Endothelial cell of umbilical vein (primary cell): ENCODE measurements at regions not wholly inside any gene's neighbourhood (a gene's known extent, or its start where the extent isn't known, plus 50 kb on each side); places are given as distances from the start of the nearest gene placed in this dataset.

Source experiments
- BruUV-seq: library from RNA; stranded (reverse); fragments of 400-500 nt; replicated peaks from 2 replicates; lab custom pipeline; 2021; lab: Mats Ljungman, UMichigan
- CTCF ChIA-PET: fragments of 300-600, 350-600 bp; sonication (Branson Sonifier 250); formaldehyde crosslinking; loops from one replicate; lab custom pipeline; 2021; ENCODE audit warnings: antibody characterized with exemption, inconsistent platforms; lab: Charles Lee
- POLR2A ChIA-PET: fragments of 300-600, 350-600 bp; sonication (Branson Sonifier 250); formaldehyde crosslinking; loops from one replicate; lab custom pipeline; 2021; ENCODE audit warnings: antibody characterized with exemption, inconsistent platforms; lab: Charles Lee
- DNase-seq: peaks from one replicate; pipeline ENCODE4 v3.0.0-alpha.2; 2011; ENCODE audit warnings: low read depth, low spot score
- FAIRE-seq: peaks from 2 replicates; lab custom pipeline; 2011; peaks lifted over from hg19 to GRCh38; lab: Jason Lieb, UNC
- H2AFZ ChIP-seq: 2 replicates; pipeline ENCODE4 v1.6.0; 2012; ENCODE audit warnings: low read depth, low read length, control low read depth, inconsistent platforms
- H3K27ac ChIP-seq: 2 replicates; pipeline ENCODE4 v1.5.1; 2011; ENCODE audit warnings: low read depth, mild to moderate bottlenecking, control low read depth, low read length, moderate library complexity; ENCODE audit not compliant: insufficient read depth
- H3K27me3 ChIP-seq, 2 experiments: 2 replicates each; pipeline versions ENCODE4 v1.6.0 to v1.6.1; 2011; ENCODE audit warnings: low read length in 2 of 2, mixed read lengths in 1 of 2; ENCODE audit not compliant: control insufficient read depth in 2 of 2, insufficient read depth in 2 of 2
- H3K36me3 ChIP-seq, 2 experiments: 2 replicates in 1 of 2; 3 replicates in 1 of 2; pipeline ENCODE4 v1.5.1; 2011; ENCODE audit warnings: low read length in 2 of 2, mild to moderate bottlenecking in 1 of 2, moderate library complexity in 1 of 2; ENCODE audit not compliant: control insufficient read depth in 2 of 2, insufficient read depth in 2 of 2; ENCODE audit errors: extremely low read depth in 1 of 2
- H3K4me1 ChIP-seq: 3 replicates; pipeline ENCODE4 v1.5.1; 2011; ENCODE audit warnings: mild to moderate bottlenecking, low read length; ENCODE audit not compliant: control insufficient read depth, insufficient read depth; ENCODE audit errors: extremely low read depth
- H3K4me2 ChIP-seq: 2 replicates; pipeline ENCODE4 v1.6.1; 2011; ENCODE audit warnings: low read length, control low read depth, mixed read lengths; ENCODE audit not compliant: insufficient read depth
- H3K4me3 ChIP-seq, 3 experiments: fragments of 200-600 bp in 1 of 3; sonication (generic), shearing (Covaris generic) in 1 of 3; replicated peaks in 1 of 3; 2 replicates each; pipeline ENCODE4 v1.5.1; 2011 to 2016; ENCODE audit warnings: control low read depth in 3 of 3, low read length in 3 of 3, mild to moderate bottlenecking in 2 of 3, inconsistent platforms in 1 of 3, low read depth in 1 of 3, moderate library complexity in 1 of 3; ENCODE audit not compliant: insufficient read depth in 1 of 3
- H3K79me2 ChIP-seq: 2 replicates; pipeline ENCODE4 v1.6.0; 2012; ENCODE audit warnings: low read length, inconsistent platforms; ENCODE audit not compliant: control insufficient read depth, insufficient read depth
- H3K9ac ChIP-seq: replicated peaks from 2 replicates; pipeline ENCODE3; 2011; ENCODE audit warnings: low read length, control low read depth; ENCODE audit not compliant: insufficient read depth; ENCODE audit errors: extremely low read depth
- H3K9me1 ChIP-seq: replicated peaks from 3 replicates; pipeline ENCODE4 v1.6.0; 2011; ENCODE audit warnings: mild to moderate bottlenecking, low read length; ENCODE audit not compliant: control insufficient read depth, insufficient read depth; ENCODE audit errors: extremely low read depth
- H3K9me3 ChIP-seq: replicated peaks from 2 replicates; pipeline ENCODE4 v1.5.1; 2012; ENCODE audit warnings: low read length, inconsistent platforms; ENCODE audit not compliant: control insufficient read depth, insufficient read depth
- H4K20me1 ChIP-seq: replicated peaks from 2 replicates; pipeline ENCODE3; 2011; ENCODE audit warnings: mild to moderate bottlenecking, low read length; ENCODE audit not compliant: control insufficient read depth, insufficient read depth; ENCODE audit errors: extremely low read depth
- CTCF ChIP-seq, 2 donors: IDR thresholded peaks; 1 replicate in 1 of 2; 2 replicates in 1 of 2; pipeline ENCODE4 v1.5.1; 2011; ENCODE audit warnings: low read length in 2 of 2, mild to moderate bottlenecking in 2 of 2, moderate library complexity in 2 of 2, control low read depth in 1 of 2, inconsistent platforms in 1 of 2, low read depth in 1 of 2; ENCODE audit not compliant: insufficient read depth in 1 of 2; ENCODE audit errors: extremely low read depth in 1 of 2
- EZH2 ChIP-seq: IDR thresholded peaks from 2 replicates; pipeline ENCODE4 v1.6.1; 2012; ENCODE audit warnings: borderline replicate concordance, low read depth, mild to moderate bottlenecking, moderate library complexity, low read length, inconsistent platforms; ENCODE audit not compliant: severe bottlenecking
- FOS ChIP-seq: IDR thresholded peaks from 2 replicates; pipeline ENCODE4 v1.6.1; 2011; ENCODE audit warnings: mild to moderate bottlenecking, low read length, moderate library complexity, borderline replicate concordance; ENCODE audit not compliant: insufficient read depth
- GATA2 ChIP-seq: IDR thresholded peaks from 2 replicates; pipeline ENCODE4 v1.7.0; 2011; ENCODE audit warnings: low read depth, mild to moderate bottlenecking, moderate library complexity, mixed read lengths, low read length; ENCODE audit not compliant: insufficient read length, insufficient read depth
- JUN ChIP-seq: IDR thresholded peaks from 2 replicates; pipeline ENCODE4 v1.6.1; 2011; ENCODE audit warnings: borderline replicate concordance, low read depth; ENCODE audit not compliant: insufficient read length, insufficient read depth
- MAX ChIP-seq: IDR thresholded peaks from 2 replicates; pipeline ENCODE4 v1.6.1; 2011; ENCODE audit not compliant: insufficient read depth, insufficient read length
- MYC ChIP-seq: IDR thresholded peaks from one replicate; pipeline ENCODE4 v1.6.1; 2011; ENCODE audit warnings: mild to moderate bottlenecking, low read depth, low read length
- POLR2A ChIP-seq: IDR thresholded peaks from 2 replicates; pipeline ENCODE4 v1.6.1; 2012; ENCODE audit warnings: low read depth, mild to moderate bottlenecking, control low read depth, low read length
- POLR2AphosphoS5 ChIP-seq: IDR thresholded peaks from 2 replicates; pipeline ENCODE4 v1.6.1; 2012; ENCODE audit warnings: low read depth, mild to moderate bottlenecking, control low read depth, low read length, moderate library complexity; ENCODE audit not compliant: insufficient read depth
- dilution Hi-C: fragments of 300-500 bp; cut with MboI; formaldehyde crosslinking; loops from one replicate; pipeline ENCODE4 v1.15.0; 2019; ENCODE audit warnings: low sequenced_read_pairs; ENCODE audit not compliant: extremely low pct_ligation_motif_present
- intact Hi-C: fragments of 100-400 bp; cut with micrococcal nuclease; formaldehyde crosslinking; loops from one replicate; pipeline ENCODE4 v1.10.0; 2022

- CTCF ChIA-PET: interaction anchor here (0.9 to 1.0 kb wide), 2 partner anchors 9 to 459 kb away, joined by 3 to 4 read pairs; no protein-coding TSS in a partner anchor
These were observed 420.5 kb downstream of the MTX2 start for GRCh38 chr2:176689711-176690110.

GRCh38 chr2:176691471-176691870 lies 422.2 kb downstream of the MTX2 start:
- DNase-seq: no peak
- H3K9ac ChIP-seq: no peak overlapping the region
- peaks cover 3 to 8% of the 10 kb centered on the region in 2 experiments for H3K27me3 ChIP-seq
- H4K20me1 ChIP-seq: no peaks in the 10 kb centered on the region
- FAIRE-seq: no peak
- no peaks in the 10 kb centered on the region for H3K9me3 ChIP-seq
- no peaks in the 10 kb centered on the region for H3K4me1 ChIP-seq
- no peak overlapping the region for H3K27ac ChIP-seq
- ChIA-PET CTCF (interaction anchor here (0.6 kb wide), 1 partner anchor 99 kb away, joined by 4 read pairs; no protein-coding TSS in a partner anchor), POLR2A (no interaction called here)
- no peak overlapping the region for H3K4me3 ChIP-seq
- no peak overlapping the region for H2AFZ ChIP-seq
- H3K9me1 ChIP-seq: no peaks in the 10 kb centered on the region
- BruUV-seq: no TSS peak
- H3K79me2 ChIP-seq: no peaks in the 10 kb centered on the region
- no peak for TF ChIP-seq EZH2
- no peak for TF ChIP-seq POLR2A
- no peak for TF ChIP-seq MYC
- TF ChIP-seq FOS: no peak
- TF ChIP-seq JUN: no peak
- no peak for TF ChIP-seq GATA2
- TF ChIP-seq MAX: no peak
- TF ChIP-seq POLR2AphosphoS5: no peak
- TF ChIP-seq CTCF (IDR thresholded peaks at IDR 0.05; ENCODE audit: extremely low read depth in 1 of 2, insufficient read depth in 1 of 2, low read depth in 1 of 2, low read length in 2 of 2): no peak
- no peaks in the 10 kb centered on the region for H3K36me3 ChIP-seq
- dilution Hi-C loops (no loop called here), intact Hi-C loops (no loop called here)
- no peak overlapping the region for H3K4me2 ChIP-seq

More at GRCh38 chr2:176689711-176690110, 420.5 kb downstream of the MTX2 start:
- Histone ChIP-seq H2AFZ (no peak overlapping the region), H3K27ac (no peak overlapping the region), H3K4me1 (no peaks in the 10 kb centered on the region), H3K27me3 (peaks cover 12 to 13% of the 10 kb centered on the region in 2 experiments), H3K9ac (no peak overlapping the region), H3K9me1 (no peaks in the 10 kb centered on the region), H3K36me3 (no peaks in the 10 kb centered on the region), H3K9me3 (no peaks in the 10 kb centered on the region), H3K79me2 (no peaks in the 10 kb centered on the region), H3K4me2 (no peak overlapping the region), H3K4me3 (no peak overlapping the region), H4K20me1 (no peaks in the 10 kb centered on the region)
- intact Hi-C loops: no loop called here
- TF ChIP-seq JUN (no peak), FOS (no peak), POLR2A (no peak), POLR2AphosphoS5 (no peak)
- FAIRE-seq (no peak), DNase-seq (no peak)
- POLR2A ChIA-PET: no interaction called here
- dilution Hi-C loops: no loop called here
- no TSS peak for BruUV-seq
